D341Med (cell line): ENCODE measurements at regions not wholly inside any gene's neighbourhood (a gene's known extent, or its start where the extent isn't known, plus 50 kb on each side); places are given as distances from the start of the nearest gene placed in this dataset.
"Not testable (repeated sequence)": the region's sequence is repeated elsewhere in the genome, so short reads cannot be mapped to it uniquely, and the experiment has no call there.

Source experiments
- DNase-seq: peaks from one replicate; pipeline ENCODE4 v3.0.0; 2012; ENCODE audit warnings: low spot score

DNA sequence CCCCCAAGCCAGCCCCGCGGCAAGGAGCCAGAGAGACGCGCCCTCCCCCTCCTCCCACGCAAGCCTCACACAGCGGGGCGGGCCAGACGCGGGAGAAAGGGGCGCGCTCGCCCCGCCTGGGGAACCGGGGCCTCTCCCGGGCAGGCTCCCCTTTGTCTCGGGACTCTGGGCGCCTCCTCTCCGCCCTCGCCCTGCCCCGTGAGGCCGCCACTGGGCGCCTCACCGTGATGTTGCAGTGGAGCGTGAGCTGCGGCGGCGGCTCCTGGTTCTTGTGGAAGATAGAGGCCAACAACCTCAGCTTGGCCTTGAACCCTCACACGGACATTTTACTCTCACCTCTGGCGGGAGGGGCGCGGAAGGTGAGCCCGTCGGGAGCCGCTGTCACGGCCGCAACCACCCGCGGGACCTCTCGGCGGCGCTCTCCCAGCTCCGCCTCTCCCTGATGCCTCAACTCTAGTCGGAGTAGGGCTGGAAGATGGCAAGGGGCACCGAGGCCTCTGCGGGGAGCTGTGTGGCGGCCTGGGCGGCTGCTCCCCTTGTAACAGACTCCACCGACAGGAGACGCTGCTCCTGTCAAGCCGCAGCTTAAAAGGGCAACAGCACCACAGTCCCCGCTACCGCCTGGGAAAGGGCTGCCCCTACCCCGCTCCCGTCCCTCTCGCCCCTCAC, 179.2 kb upstream of the ZSCAN2 start:
- DNase-seq = not testable (repeated sequence)

DNA sequence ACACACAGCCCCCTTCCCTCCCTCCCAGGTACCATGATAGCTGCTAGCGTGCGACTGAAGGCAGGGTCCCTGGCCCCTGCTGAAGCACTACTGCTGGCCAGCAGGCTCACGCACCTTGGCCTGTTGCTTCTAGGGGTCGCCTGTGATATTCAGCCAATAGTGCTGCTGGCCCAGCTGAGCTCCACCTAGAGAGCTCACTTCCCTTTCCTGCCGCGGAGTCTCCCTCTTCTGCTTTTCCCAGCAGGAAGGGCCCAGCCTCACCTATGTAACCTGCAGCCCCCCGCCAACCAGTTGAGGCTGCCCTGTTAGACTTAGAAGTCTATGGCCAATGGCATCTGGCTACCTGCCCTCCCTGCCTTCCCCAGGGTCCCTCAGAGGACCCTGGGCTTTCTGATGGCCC, 175.5 kb upstream of the ZSCAN2 start:
- DNase-seq = not testable (repeated sequence)

DNA sequence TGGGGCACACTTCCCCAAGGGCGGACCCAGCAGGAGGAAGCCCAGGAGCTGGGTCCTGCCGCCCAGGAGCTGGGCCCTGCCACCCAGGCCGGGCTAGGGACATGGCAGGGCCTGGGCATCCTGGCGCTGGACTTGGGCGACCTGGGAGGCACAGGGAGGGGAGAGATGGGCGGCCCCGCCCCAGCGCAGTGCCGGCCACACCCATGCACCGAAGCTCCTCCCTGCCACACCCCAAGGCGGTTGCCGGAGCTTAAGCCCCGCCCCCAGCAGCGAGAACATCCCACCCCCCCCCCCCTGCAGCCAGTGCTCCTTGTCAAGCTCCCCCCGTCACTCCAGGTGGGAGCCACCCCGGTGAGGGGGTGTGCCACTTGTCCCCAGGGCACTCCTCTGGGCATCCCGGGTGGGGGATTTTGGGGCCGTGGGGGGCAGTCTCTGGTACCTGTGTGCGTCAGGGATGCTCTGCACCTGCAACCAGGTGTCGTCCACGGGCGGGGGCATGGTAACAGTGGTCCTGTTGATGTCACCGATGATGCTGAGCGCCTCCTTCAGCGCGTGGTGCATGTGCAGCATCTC, 127.4 kb upstream of the ZSCAN2 start:
- DNase-seq = not testable (repeated sequence)

DNA sequence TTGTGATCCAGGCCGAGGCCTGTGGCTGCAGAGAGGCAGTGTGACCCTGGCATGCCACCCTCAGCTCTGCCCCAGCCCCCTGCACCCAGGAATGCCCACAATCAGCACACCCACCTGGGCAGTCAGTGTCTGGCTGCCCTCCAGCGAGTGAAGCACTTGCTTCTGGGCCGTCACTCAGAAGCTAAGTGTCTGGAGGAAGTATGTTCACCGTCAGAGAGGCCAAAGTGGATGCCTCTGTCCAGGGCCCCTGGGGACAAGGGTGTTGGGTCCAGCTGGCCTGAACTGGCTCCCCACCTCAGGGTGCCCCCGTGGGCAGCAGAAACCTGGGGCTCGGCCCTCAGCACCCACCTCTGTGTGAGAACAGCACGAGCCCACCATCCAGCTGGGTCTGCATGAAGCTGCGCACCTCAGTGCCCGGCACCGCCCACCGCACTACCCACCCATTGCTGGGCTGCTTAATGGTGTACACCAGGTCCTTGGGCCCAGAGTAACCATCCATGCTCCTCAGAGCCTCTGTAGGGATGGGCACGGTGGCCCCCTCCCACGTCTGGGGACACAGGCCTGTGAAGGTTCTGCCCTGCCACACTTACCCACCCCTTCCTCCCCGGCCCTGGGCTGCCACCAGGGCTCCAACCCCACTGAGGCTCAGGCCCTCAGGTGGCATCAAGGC, 124.3 kb upstream of the ZSCAN2 start:
- not testable (repeated sequence) for DNase-seq

DNA sequence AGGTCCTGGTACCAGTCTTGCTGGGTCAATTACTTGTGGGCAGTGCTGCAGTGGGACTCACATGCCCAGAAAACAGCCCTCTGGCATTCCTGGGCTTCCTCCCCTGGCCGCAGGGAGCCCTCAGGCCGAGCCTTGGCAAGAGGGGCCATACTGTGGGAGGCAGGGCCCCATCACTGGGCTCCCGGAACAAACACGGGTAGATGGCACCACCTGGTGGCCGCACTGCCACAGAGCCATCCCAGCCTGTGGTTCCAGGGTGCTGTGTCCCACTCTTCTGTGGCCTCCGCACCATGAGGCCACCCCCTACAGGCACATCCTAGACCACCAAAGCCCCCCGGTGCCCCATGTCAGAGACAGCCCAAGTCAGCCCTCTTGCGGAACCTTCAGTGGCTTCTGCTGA, 123.3 kb upstream of the ZSCAN2 start:
- DNase-seq = not testable (repeated sequence)

DNA sequence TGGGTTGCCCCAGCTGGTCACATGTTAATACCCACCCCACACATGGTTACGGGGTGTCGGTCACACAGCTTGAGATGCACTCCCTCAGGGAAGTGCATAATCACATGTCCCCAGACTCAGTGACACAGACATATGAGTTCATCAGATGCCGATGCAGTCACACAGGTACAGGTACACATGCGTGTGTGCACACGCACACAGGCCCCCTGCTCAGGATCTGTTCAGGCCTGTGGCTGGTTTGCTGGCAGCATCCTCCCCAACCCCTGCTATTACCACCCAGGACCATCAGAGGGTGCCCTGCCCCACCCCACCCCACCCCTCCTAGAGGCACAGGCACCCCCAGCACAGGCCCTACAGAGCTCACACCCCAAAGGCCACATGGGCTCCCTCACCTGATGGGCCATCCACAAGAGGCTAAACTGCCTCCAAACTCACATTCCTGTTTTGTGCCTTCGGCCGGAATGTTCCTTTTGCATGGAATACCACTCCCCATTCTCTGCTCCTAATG, 120.6 kb upstream of the ZSCAN2 start:
- not testable (repeated sequence) for DNase-seq

DNA sequence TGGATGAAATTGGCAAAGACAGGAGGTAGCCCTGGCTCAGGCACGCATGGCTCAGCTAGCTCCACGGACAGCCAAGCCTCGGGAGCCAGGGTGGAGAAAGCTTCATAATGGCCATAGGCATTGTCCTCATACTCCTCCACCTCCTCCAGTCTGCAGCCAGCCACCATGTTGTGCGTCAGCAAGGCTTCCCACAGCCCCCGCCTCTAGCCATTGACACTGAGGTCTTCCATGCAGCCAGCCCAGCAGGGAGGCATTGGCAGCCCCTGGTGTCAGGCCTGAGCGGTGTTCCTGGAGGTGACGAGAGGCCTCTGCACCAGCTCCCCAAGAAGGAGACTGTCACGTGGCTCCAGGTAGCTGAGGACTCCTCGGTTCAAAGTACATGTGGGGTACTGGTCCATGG, 117.0 kb upstream of the ZSCAN2 start:
- DNase-seq = not testable (repeated sequence)

DNA sequence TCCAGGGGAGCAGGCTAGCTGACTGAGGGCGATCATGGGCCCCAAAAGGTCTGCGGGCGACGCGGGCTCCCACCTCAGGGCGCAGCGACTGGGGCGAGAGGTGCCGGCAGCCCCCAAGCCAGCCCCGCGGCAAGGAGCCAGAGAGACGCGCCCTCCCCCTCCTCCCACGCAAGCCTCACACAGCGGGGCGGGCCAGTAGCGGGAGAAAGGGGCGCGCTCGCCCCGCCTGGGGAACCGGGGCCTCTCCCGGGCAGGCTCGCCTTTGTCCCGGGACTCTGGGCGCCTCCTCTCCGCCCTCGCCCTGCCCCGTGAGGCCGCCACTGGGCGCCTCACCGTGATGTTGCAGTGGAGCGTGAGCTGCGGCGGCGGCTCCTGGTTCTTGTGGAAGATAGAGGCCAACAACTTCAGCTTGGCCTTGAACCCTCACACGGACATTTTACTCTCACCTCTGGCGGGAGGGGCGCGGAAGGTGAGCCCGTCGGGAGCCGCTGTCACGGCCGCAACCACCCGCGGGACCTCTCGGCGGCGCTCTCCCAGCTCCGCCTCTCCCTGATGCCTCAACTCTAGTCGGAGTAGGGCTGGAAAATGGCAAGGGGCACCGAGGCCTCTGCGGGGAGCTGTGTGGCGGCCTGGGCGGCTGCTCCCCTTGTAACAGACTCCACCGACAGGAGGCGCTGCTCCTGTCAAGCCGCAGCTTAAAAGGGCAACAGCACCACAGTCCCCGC, 100.5 kb upstream of the ZSCAN2 start:
- not testable (repeated sequence) for DNase-seq

DNA sequence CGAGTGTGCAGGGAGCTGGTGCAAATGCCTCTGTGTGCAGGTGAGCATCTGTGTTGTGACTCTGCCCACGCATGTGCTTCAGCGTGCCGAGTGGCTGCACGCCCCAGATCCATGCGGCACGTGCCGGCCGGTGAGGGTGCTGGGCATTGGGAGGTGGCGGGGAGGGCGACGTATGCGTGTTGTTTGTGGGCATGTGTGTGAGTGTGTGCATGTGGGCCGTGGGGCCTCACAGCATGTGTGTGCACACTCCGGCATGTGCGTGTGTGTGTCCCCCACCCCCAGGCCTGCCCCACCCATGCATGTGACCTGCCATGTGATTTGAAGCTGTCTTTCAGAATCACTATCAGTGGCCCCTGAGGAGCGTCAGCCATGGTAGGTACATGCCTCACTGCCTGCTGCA, 97.7 kb upstream of the ZSCAN2 start:
- DNase-seq = not testable (repeated sequence)

DNA sequence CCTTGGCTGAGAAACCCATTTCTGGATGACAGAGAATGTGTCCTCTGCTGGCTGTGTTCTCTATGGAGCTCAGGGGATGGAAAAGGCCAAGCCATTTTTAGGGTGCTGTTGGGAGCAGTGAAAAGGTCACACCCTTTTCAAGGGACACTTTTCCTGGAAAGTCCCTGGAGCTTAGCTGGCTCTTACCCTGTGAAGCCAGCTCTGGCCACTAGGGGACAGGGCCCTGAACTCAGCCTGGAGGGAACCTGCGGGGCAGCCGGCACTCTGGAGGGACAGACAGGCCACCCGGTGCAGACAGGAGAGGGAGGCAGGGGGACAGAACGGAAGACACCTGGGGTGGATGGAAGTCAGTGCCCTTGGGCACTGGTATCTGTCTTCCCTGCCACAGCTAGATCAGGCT, 95.3 kb upstream of the ZSCAN2 start:
- not testable (repeated sequence) for DNase-seq

DNA sequence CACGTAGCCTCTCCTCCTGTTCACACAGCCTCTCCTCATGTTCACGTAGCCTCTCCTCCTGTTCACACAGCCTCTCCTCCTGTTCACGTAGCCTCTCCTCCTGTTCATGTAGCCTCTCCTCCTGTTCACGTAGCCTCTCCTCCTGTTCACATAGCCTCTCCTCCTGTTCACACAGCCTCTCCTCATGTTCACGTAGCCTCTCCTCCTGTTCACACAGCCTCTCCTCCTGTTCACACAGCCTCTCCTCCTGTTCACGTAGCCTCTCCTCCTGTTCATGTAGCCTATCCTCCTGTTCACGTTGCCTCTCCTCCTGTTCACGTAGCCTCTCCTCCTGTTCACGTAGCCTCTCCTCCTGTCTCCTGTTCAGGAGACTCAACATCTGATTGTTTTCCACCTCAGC, 88.5 kb upstream of the ZSCAN2 start:
- not testable (repeated sequence) for DNase-seq

DNA sequence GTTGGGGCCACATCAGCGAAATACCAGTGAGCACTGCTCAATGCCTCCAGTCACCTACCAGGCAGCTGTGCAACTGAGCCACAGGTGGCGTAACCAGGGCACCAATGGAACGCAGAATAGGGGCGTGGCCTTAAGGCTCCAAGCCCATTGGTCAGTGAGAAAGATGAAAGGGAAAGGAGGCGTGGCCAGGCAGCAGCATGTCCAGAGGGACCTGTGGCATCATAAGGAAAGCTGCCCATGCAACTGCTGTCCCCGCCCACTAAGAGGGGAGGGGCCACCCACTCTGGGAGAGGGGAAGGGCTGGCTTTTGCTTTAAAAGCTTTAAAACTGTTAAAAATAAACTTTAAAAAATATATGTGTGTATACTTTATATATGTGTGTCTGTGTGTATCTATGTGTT, 84.0 kb upstream of the ZSCAN2 start:
- DNase-seq = not testable (repeated sequence)

DNA sequence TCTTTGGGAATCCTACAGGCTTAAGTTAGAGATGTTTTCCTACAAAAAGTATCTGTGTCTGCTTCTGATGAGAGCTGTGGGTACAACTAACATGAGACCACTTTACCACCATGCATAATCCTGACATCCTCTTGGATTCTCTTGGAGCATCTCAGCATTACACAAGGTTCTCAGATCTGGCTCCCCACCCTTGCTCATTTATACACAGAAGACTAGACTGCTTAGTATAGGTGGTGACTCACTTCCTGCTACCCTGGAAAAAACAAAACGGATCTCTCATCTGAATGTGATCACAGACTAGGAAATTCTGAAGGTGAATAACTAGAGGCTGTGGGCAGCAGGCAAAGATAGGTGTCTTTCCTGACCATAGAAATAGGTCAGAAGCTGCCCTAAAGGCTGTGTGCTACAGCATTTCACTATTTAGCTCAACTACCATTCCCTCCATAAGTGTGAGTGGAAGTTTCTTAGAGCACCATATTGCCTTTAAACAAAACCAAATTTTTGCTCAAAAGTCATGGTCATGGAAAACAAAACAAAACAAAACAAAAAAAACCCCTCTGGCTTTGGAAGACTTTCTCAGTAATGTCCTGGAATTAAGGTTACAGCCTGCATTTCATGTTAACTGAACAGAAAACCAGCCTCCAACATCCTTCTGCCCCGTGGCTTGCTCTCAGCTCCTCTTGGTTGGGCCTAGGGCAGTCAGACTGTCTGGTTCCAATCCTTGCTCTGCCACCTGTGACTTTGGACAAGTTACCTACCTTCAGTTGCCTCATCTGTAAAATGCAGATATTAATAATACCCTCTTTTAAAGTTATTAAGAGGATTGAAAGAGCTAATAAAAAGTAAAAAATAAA, 75.1 kb upstream of the ZSCAN2 start:
- not testable (repeated sequence) for DNase-seq

DNA sequence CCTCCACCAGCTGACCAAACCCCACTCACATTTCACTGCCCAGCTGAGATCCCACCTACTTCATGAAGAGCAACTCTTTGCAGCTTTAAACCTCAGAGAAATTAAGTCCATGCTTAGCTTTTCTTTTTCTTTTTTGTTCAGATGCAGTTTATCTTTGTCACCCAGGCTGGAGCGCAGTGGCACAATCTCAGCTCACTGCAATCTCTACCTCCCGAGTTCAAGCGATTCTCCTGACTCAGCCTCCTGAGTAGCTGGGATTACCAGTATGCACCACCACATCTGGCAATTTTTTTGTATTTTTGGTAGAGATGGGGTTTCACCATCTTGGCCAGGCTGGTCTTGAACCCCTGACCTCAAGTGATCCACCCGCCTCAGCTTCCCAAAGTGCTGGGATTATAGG, 70.1 kb upstream of the ZSCAN2 start:
- not testable (repeated sequence) for DNase-seq

DNA sequence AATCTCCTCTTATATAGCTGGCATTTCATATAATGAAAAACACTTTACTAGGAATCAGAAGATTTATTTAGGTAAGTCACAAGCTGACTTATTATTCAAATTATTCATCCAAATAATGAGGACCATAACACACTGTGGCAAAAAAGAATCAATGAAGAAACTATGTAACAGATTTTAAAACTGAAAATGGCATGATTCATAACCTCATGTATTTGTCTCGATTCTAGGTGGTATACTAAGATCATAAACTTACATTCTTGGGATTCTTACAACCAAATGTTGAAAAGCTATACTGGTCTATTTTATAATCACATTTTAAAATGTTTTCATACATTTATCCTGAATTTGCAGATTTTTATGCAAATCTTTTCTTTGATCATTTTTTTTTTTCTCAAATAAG, 69.6 kb upstream of the ZSCAN2 start:
- not testable (repeated sequence) for DNase-seq

DNA sequence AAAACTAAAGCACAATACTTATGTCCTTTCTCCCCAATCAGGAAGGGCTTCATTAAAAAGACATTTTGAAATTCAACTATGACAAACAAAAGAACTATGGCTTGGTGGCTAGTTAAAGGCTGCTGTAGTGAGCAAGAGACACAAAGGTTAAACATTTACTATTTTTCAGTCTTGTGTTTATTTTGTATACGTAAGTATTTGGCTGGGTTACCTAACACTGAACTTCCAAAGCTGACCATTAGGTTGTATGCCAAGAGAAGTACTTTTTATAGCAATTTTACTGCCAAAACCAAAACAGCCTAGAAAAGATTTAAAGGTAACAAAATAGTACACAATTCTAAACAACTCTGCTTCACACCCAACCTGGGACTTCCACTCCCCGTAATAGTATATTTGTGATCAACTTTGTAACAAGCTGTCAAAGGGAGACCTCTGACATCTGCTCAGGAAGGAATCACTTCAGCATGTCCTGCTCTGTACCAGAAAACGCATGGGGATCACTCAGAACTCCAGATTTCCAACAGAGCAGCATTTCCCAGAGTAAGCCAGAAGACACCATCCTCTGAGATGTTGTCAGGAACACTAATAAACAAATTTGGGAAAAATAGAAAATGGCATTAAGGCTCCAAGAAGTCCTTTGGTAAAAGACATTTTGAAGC, 69.0 kb upstream of the ZSCAN2 start:
- not testable (repeated sequence) for DNase-seq

DNA sequence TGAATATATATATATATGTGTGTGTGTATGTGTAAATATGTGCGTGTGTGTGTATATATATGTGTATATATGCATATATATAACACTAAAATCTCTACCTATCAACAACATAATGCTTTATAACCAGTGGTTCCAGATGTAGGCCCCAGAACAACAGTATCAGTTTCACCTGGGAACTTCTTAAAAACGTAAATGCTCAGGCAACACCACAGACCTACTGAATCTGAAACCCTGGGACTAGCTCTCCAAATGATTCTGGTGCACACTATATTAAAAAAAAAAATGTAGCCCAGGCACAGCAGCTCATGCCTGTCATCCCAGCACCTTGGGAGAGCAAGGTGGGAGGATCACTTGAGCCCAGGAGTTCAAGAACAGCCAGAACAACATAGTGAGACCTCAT, 67.1 kb upstream of the ZSCAN2 start:
- not testable (repeated sequence) for DNase-seq

DNA sequence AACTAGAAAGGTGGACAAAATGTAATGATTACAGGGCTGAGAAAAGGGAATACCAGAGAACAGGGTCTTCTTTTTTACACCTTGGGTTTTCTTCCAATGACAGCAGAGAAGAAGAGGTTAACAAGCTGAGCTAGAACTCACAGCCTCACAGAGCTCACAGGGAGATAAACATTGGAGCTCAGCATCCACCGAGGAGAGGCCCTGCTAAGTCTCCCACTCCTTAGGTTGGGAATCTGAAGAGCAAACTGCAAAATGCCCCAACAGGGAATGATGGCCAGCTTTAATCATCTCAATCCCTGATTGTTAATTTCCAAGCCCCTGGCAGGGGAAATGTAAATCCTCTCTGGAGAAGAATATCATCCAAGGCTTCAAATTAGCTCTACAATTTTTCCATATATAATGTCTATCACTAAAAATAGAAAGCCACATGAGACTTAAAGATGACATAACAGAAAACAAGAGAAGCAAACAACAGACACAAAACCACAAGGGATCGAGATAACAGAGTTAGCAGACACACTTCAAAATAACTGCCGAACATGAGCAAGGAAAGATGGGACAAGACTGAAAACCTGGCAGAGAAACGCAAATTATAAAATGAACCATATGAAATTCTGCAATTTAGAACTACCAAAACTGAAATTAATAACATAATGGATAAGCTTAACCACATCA, 66.1 kb upstream of the ZSCAN2 start:
- DNase-seq = not testable (repeated sequence)

DNA sequence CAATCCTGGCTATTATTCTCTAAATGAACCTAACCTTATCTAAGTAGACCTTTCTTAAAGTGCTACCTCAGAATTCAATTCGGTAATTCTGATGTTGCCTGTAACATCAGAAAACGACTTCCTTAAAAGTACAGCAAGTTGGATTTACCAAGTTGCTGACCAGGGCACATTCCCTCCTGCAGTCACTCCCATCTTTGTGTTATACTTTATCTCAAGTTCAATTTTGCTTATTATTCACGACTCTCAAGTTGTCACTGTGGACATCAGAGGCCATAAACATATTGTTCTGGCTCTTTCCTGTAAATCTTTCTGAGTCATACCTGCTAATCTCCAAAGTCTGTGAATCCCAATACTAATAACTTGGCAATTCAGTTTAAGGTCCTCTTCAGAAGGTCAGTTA, 64.6 kb upstream of the ZSCAN2 start:
- not testable (repeated sequence) for DNase-seq

DNA sequence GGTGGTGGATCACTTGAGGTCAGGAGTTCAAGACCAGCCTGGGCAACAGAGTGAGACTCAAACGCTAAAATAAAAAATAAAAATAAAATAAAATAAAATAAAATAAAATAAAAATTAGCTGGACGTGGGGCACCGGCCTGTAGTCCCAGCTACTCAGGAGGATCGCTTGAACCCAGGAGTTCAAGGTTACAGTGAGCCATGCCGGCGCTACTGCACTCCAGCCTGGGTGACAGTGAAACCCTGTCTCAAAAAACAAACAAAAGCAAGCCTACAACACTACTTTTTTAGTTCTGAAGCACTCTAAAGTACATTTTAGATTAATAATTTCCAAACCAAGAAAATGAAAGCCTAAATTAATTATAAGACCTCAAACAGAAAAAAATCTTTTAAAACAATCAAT, 56.2 kb upstream of the ZSCAN2 start:
- not testable (repeated sequence) for DNase-seq
